ENCODE measurements at regions not wholly inside any gene's neighbourhood (a gene's known extent, or its start where the extent isn't known, plus 50 kb on each side); places are given as distances from the start of the nearest gene placed in this dataset.

- TF ChIP-seq CTCF (conservative IDR thresholded peaks at IDR 0.05; ENCODE audit: low read depth, low read length), result no peak
- TF ChIP-seq EZH2 (IDR thresholded peaks at IDR 0.05; ENCODE audit: borderline replicate concordance, low read depth, low read length, poor library complexity, severe bottlenecking), result no peak
These were observed 192.2 kb upstream of the TPM1 start for GRCh38 chr15:62850318-62850717.

Measured in A673 (cell line).